Neural crest cell (in vitro differentiated cells): ENCODE measurements at regions not wholly inside any gene's neighbourhood (a gene's known extent, or its start where the extent isn't known, plus 50 kb on each side); places are given as distances from the start of the nearest gene placed in this dataset.

Experiments used
- DNase-seq: peaks from one replicate; pipeline ENCODE4 v3.0.0; 2021; ENCODE audit warnings: low read depth, mixed read lengths, low spot score
- H3K27ac Mint-ChIP-seq: one replicate; pipeline ENCODE4 v1.8.0; 2021; ENCODE audit warnings: mild to moderate bottlenecking, mixed read lengths; ENCODE audit not compliant: unreplicated experiment
- H3K27me3 Mint-ChIP-seq: 2 replicates; pipeline ENCODE4 v1.8.0; 2021; ENCODE audit warnings: low read depth, mild to moderate bottlenecking, mixed read lengths
- H3K36me3 Mint-ChIP-seq: 2 replicates; pipeline ENCODE4 v1.8.0; 2021; ENCODE audit warnings: low read depth, mild to moderate bottlenecking, mixed read lengths
- H3K4me1 Mint-ChIP-seq: 2 replicates; pipeline ENCODE4 v1.8.0; 2021; ENCODE audit warnings: mixed read lengths
- H3K4me3 Mint-ChIP-seq: one replicate; pipeline ENCODE4 v1.8.0; 2021; ENCODE audit warnings: mild to moderate bottlenecking, mixed read lengths
- H3K9me3 Mint-ChIP-seq: 2 replicates; pipeline ENCODE4 v1.8.0; 2021; ENCODE audit warnings: mixed read lengths
- CTCF ChIP-seq: fragments of 200-600 bp; sonication (generic); conservative IDR thresholded peaks from 2 replicates; pipeline ENCODE4 v1.5.0; 2021; ENCODE audit warnings: antibody characterized with exemption, mild to moderate bottlenecking

GRCh38 chr4:110275871-110276270 is 77.5 kb upstream of the ELOVL6 start:
- Mint-ChIP-seq H3K27me3 (peaks cover 34% of the 10 kb centered on the region), H3K4me1 (peaks cover 14% of the 10 kb centered on the region), H3K27ac (no peak overlapping the region), H3K4me3 (no peak overlapping the region), H3K9me3 (peaks cover 2% of the 10 kb centered on the region), H3K36me3 (no peaks in the 10 kb centered on the region)
- no peak for DNase-seq
- TF ChIP-seq CTCF: no peak

- no peak for TF ChIP-seq CTCF
- peaks cover 2% of the 10 kb centered on the region for H3K9me3 Mint-ChIP-seq
- H3K27me3 Mint-ChIP-seq: peaks cover 34% of the 10 kb centered on the region
- H3K36me3 Mint-ChIP-seq: no peaks in the 10 kb centered on the region
- peaks cover 14% of the 10 kb centered on the region for H3K4me1 Mint-ChIP-seq
- H3K27ac Mint-ChIP-seq: peak overlapping the region; percentile 54
- no peak overlapping the region for H3K4me3 Mint-ChIP-seq
- no peak for DNase-seq
These were observed 73.6 kb upstream of the ELOVL6 start for GRCh38 chr4:110271986-110272385.

- no peak for TF ChIP-seq CTCF
- Mint-ChIP-seq H3K4me1 (peaks cover 14% of the 10 kb centered on the region), H3K4me3 (no peak overlapping the region), H3K27ac (no peak overlapping the region), H3K9me3 (peaks cover 2% of the 10 kb centered on the region), H3K27me3 (peaks cover 30% of the 10 kb centered on the region), H3K36me3 (no peaks in the 10 kb centered on the region)
- DNase-seq: no peak
These were observed 72.2 kb upstream of the ELOVL6 start for GRCh38 chr4:110270492-110271197.

- Mint-ChIP-seq H3K27ac (no peak overlapping the region), H3K4me1 (peaks cover 14% of the 10 kb centered on the region), H3K27me3 (peaks cover 29% of the 10 kb centered on the region), H3K36me3 (no peaks in the 10 kb centered on the region), H3K9me3 (peaks cover 3% of the 10 kb centered on the region), H3K4me3 (no peak overlapping the region)
- DNase-seq: no peak
- no peak for TF ChIP-seq CTCF
These were observed 70.4 kb upstream of the ELOVL6 start for GRCh38 chr4:110268790-110269189.

- Mint-ChIP-seq H3K4me3 (no peak overlapping the region), H3K9me3 (peaks cover 5% of the 10 kb centered on the region)
These were observed 69.9 kb upstream of the ELOVL6 start for GRCh38 chr4:110268352-110268751.

More at GRCh38 chr4:110268352-110268751, 69.9 kb upstream of the ELOVL6 start:
- no peak for TF ChIP-seq CTCF
- no peak for DNase-seq
- H3K27ac Mint-ChIP-seq: no peak overlapping the region
- peaks cover 14% of the 10 kb centered on the region for H3K4me1 Mint-ChIP-seq
- H3K27me3 Mint-ChIP-seq: peaks cover 26% of the 10 kb centered on the region
- no peaks in the 10 kb centered on the region for H3K36me3 Mint-ChIP-seq
